NT2/D1 (cell line): ENCODE measurements at regions not wholly inside any gene's neighbourhood (a gene's known extent, or its start where the extent isn't known, plus 50 kb on each side); places are given as distances from the start of the nearest gene placed in this dataset.

Experiments used
- DNase-seq: peaks from one replicate; pipeline ENCODE4 v3.0.0-alpha.2; 2011; ENCODE audit warnings: low read depth, low spot score
- H3K27me3 ChIP-seq: 2 replicates; pipeline ENCODE4 v1.6.0; 2011; ENCODE audit warnings: mild to moderate bottlenecking; ENCODE audit not compliant: insufficient read length, insufficient read depth
- H3K36me3 ChIP-seq: 2 replicates; pipeline ENCODE4 v1.6.1; 2011; ENCODE audit warnings: mild to moderate bottlenecking, low read length, mixed read lengths; ENCODE audit not compliant: insufficient read depth, insufficient read length
- H3K4me1 ChIP-seq: 2 replicates; pipeline ENCODE4 v1.5.1; 2011; ENCODE audit not compliant: insufficient read depth, insufficient read length
- H3K4me3 ChIP-seq: 2 replicates; pipeline ENCODE4 v1.5.1; 2011; ENCODE audit warnings: low read depth; ENCODE audit not compliant: insufficient read length
- H3K9ac ChIP-seq: 2 replicates; pipeline ENCODE4 v1.6.0; 2011; ENCODE audit warnings: low read depth; ENCODE audit not compliant: insufficient read length
- H3K9me3 ChIP-seq: 2 replicates; pipeline ENCODE4 v1.5.1; 2011; ENCODE audit warnings: mild to moderate bottlenecking, low read length; ENCODE audit not compliant: insufficient read depth
- SUZ12 ChIP-seq: IDR thresholded peaks from 2 replicates; pipeline ENCODE4 v1.6.1; 2011; ENCODE audit not compliant: insufficient read length, insufficient read depth; ENCODE audit errors: extremely low read depth
- YY1 ChIP-seq: IDR thresholded peaks from 2 replicates; pipeline ENCODE4 v1.6.1; 2011; ENCODE audit not compliant: insufficient read length, insufficient read depth
- ZNF274 ChIP-seq: IDR thresholded peaks from 2 replicates; pipeline ENCODE4 v1.6.1; 2011; ENCODE audit warnings: mild to moderate bottlenecking, low read depth, low read length

GRCh38 chr19:30755581-30755980 is 383.4 kb downstream of the ZNF536 start:
- no peak for DNase-seq
- H3K36me3 ChIP-seq, result no peaks in the 10 kb centered on the region
- no peaks in the 10 kb centered on the region for H3K4me1 ChIP-seq
- H3K27me3 ChIP-seq, result no peaks in the 10 kb centered on the region
- TF ChIP-seq ZNF274 (no peak), YY1 (no peak), SUZ12 (no peak)
- peaks cover under 1% of the 10 kb centered on the region; the same call in 1 of the 2 replicates for H3K9me3 ChIP-seq
- H3K9ac ChIP-seq, result no peak overlapping the region
- H3K4me3 ChIP-seq, result no peak overlapping the region

- DNase-seq, result no peak
- H3K9ac ChIP-seq, result no peak overlapping the region
- peaks cover 11% of the 10 kb centered on the region; the same call in 1 of the 2 replicates for H3K9me3 ChIP-seq
- H3K4me1 ChIP-seq, result no peaks in the 10 kb centered on the region
- TF ChIP-seq SUZ12 (no peak), ZNF274 (no peak), YY1 (no peak)
- no peaks in the 10 kb centered on the region for H3K27me3 ChIP-seq
- no peak overlapping the region for H3K4me3 ChIP-seq
- H3K36me3 ChIP-seq, result no peaks in the 10 kb centered on the region
Observed at GRCh38 chr19:30754162-30754561, 382.0 kb downstream of the ZNF536 start.

GRCh38 chr19:30752876-30753275 is 380.7 kb downstream of the ZNF536 start:
- H3K4me1 ChIP-seq, result no peaks in the 10 kb centered on the region
- H3K4me3 ChIP-seq, result no peak overlapping the region
- peaks cover 11% of the 10 kb centered on the region; the same call in 1 of the 2 replicates for H3K9me3 ChIP-seq
- no peak overlapping the region for H3K9ac ChIP-seq
- H3K27me3 ChIP-seq, result no peaks in the 10 kb centered on the region
- no peak for TF ChIP-seq YY1
- no peak for TF ChIP-seq SUZ12
- TF ChIP-seq ZNF274, result no peak
- DNase-seq, result no peak
- no peaks in the 10 kb centered on the region for H3K36me3 ChIP-seq

- no peaks in the 10 kb centered on the region for H3K36me3 ChIP-seq
Observed at GRCh38 chr19:30752201-30752600, 380.0 kb downstream of the ZNF536 start.

GRCh38 chr19:30745476-30745985 is 373.3 kb downstream of the ZNF536 start:
- H3K4me3 ChIP-seq, result no peak overlapping the region
- no peak for DNase-seq
- no peak overlapping the region for H3K9ac ChIP-seq
- peaks cover 10% of the 10 kb centered on the region; the same call in 1 of the 2 replicates for H3K9me3 ChIP-seq
- TF ChIP-seq SUZ12, result no peak
- no peak for TF ChIP-seq YY1
- TF ChIP-seq ZNF274, result no peak
- H3K36me3 ChIP-seq, result no peaks in the 10 kb centered on the region
- H3K4me1 ChIP-seq, result no peaks in the 10 kb centered on the region
- H3K27me3 ChIP-seq, result no peaks in the 10 kb centered on the region

More at GRCh38 chr19:30752201-30752600, 380.0 kb downstream of the ZNF536 start:
- H3K4me1 ChIP-seq, result no peaks in the 10 kb centered on the region
- no peak overlapping the region for H3K4me3 ChIP-seq
- TF ChIP-seq YY1 (no peak), SUZ12 (no peak), ZNF274 (no peak)
- no peak overlapping the region for H3K9ac ChIP-seq
- H3K9me3 ChIP-seq, result peaks cover 11% of the 10 kb centered on the region; the same call in 1 of the 2 replicates
- H3K27me3 ChIP-seq, result no peaks in the 10 kb centered on the region
- no peak for DNase-seq

GRCh38 chr19:30744741-30745475 is 372.7 kb downstream of the ZNF536 start:
- TF ChIP-seq ZNF274, result no peak
- TF ChIP-seq SUZ12, result no peak
- TF ChIP-seq YY1, result no peak
- Histone ChIP-seq H3K36me3 (no peaks in the 10 kb centered on the region), H3K27me3 (no peaks in the 10 kb centered on the region), H3K9ac (no peak overlapping the region), H3K9me3 (peaks cover 5% of the 10 kb centered on the region; the same call in 1 of the 2 replicates), H3K4me3 (no peak overlapping the region), H3K4me1 (no peaks in the 10 kb centered on the region)
- no peak for DNase-seq

GRCh38 chr19:30743702-30744101 is 371.5 kb downstream of the ZNF536 start:
- no peak for DNase-seq
- Histone ChIP-seq H3K4me1 (no peaks in the 10 kb centered on the region), H3K9me3 (no peaks in the 10 kb centered on the region), H3K27me3 (no peaks in the 10 kb centered on the region), H3K9ac (no peak overlapping the region), H3K4me3 (no peak overlapping the region), H3K36me3 (no peaks in the 10 kb centered on the region)
- no peak for TF ChIP-seq YY1
